ENCODE measurements at regions not wholly inside any gene's neighbourhood (a gene's known extent, or its start where the extent isn't known, plus 50 kb on each side); places are given as distances from the start of the nearest gene placed in this dataset.

DNA sequence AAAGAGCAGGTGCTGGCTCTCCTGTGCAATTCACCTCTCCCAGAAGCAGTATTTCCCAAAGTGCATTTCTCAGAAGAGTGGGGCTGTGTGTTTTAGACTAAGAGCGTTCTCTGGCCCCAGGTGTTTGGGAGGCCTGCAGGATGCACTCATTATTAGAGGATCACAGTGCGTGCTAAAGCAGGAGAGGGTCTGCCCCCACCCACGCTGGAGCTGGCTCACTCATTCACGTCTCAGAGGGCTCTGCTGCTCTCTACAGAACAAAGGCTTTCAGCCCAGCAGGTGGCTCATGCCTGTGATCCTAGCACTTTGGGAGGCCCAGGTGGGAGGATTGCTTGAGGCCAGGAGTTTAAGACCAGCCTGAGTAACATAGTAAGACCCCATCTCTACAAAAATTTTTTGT is 756.7 kb downstream of the UQCRFS1 start:
- TF ChIP-seq, protein P1, sequence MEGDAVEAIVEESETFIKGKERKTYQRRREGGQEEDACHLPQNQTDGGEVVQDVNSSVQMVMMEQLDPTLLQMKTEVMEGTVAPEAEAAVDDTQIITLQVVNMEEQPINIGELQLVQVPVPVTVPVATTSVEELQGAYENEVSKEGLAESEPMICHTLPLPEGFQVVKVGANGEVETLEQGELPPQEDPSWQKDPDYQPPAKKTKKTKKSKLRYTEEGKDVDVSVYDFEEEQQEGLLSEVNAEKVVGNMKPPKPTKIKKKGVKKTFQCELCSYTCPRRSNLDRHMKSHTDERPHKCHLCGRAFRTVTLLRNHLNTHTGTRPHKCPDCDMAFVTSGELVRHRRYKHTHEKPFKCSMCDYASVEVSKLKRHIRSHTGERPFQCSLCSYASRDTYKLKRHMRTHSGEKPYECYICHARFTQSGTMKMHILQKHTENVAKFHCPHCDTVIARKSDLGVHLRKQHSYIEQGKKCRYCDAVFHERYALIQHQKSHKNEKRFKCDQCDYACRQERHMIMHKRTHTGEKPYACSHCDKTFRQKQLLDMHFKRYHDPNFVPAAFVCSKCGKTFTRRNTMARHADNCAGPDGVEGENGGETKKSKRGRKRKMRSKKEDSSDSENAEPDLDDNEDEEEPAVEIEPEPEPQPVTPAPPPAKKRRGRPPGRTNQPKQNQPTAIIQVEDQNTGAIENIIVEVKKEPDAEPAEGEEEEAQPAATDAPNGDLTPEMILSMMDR (conservative IDR thresholded peaks at IDR 0.05; ENCODE audit: low read length) = no peak
- no peak for TF ChIP-seq EZH2phosphoT487 (IDR thresholded peaks at IDR 0.05; ENCODE audit: borderline replicate concordance)

Data from Loucy (cell line).